MM.1S (cell line): ENCODE measurements at regions not wholly inside any gene's neighbourhood (a gene's known extent, or its start where the extent isn't known, plus 50 kb on each side); places are given as distances from the start of the nearest gene placed in this dataset.
A peak's percentile ranks its signal among the peaks of the same experiment; 100 is the strongest.
"Not testable (repeated sequence)": the region's sequence is repeated elsewhere in the genome, so short reads cannot be mapped to it uniquely, and the experiment has no call there.

ENCODE experiments used
- DNase-seq: peaks from one replicate; pipeline ENCODE4 v3.0.0-alpha.2; 2015
- H2AFZ ChIP-seq: fragments of 300-600 bp; sonication (generic); 2 replicates; pipeline ENCODE4 v1.6.0; 2016; ENCODE audit warnings: antibody characterized with exemption, low read length
- H3F3A ChIP-seq: fragments of 300-600 bp; sonication (generic); 2 replicates; pipeline ENCODE4 v1.6.1; 2016; ENCODE audit warnings: mild to moderate bottlenecking, antibody characterized with exemption, low read length, moderate library complexity, mixed read lengths; ENCODE audit not compliant: insufficient read depth
- H3K27ac ChIP-seq: fragments of 300-600 bp; sonication (generic); 2 replicates; pipeline ENCODE4 v1.5.1; 2016; ENCODE audit warnings: mild to moderate bottlenecking, low read length
- H3K27me3 ChIP-seq: fragments of 300-600 bp; sonication (generic); replicated peaks from 2 replicates; pipeline ENCODE4 v1.6.0; 2016; ENCODE audit warnings: low read length; ENCODE audit not compliant: insufficient read depth
- H3K36me3 ChIP-seq: fragments of 300-600 bp; sonication (generic); replicated peaks from 2 replicates; pipeline ENCODE4 v1.6.1; 2016; ENCODE audit warnings: mild to moderate bottlenecking, low read length, mixed read lengths; ENCODE audit not compliant: insufficient read depth
- H3K4me1 ChIP-seq: fragments of 300-600 bp; sonication (generic); 2 replicates; pipeline ENCODE4 v1.6.1; 2016; ENCODE audit warnings: low read length, mixed read lengths
- H3K4me2 ChIP-seq: fragments of 300-600 bp; sonication (generic); 2 replicates; pipeline ENCODE4 v1.6.0; 2016; ENCODE audit warnings: low read depth, low read length
- H3K4me3 ChIP-seq: fragments of 300-600 bp; sonication (generic); 2 replicates; pipeline ENCODE4 v1.5.1; 2016; ENCODE audit warnings: low read length, mixed read lengths
- H3K79me2 ChIP-seq: fragments of 300-600 bp; sonication (generic); 2 replicates; pipeline ENCODE4 v1.6.1; 2016; ENCODE audit warnings: mixed run types, low read length, mixed read lengths
- H3K9ac ChIP-seq: fragments of 300-600 bp; sonication (generic); 2 replicates; pipeline ENCODE4 v1.6.1; 2016; ENCODE audit warnings: low read length, mixed read lengths
- H3K9me2 ChIP-seq: fragments of 300-600 bp; sonication (generic); replicated peaks from 2 replicates; pipeline ENCODE4 v1.6.1; 2016; ENCODE audit warnings: mild to moderate bottlenecking, low read length, mixed read lengths; ENCODE audit not compliant: insufficient read depth
- H3K9me3 ChIP-seq: fragments of 300-600 bp; sonication (generic); replicated peaks from 2 replicates; pipeline ENCODE4 v1.6.1; 2016; ENCODE audit warnings: mild to moderate bottlenecking, low read length, mixed read lengths; ENCODE audit not compliant: insufficient read depth
- H4K20me1 ChIP-seq: fragments of 300-600 bp; sonication (generic); 2 replicates; pipeline ENCODE4 v1.6.1; 2016; ENCODE audit warnings: mild to moderate bottlenecking, low read length, moderate library complexity, mixed read lengths; ENCODE audit not compliant: insufficient read depth
- CTCF ChIP-seq: fragments of 300-600 bp; sonication (generic); IDR thresholded peaks from 2 replicates; pipeline ENCODE4 v1.5.1; 2016; ENCODE audit warnings: antibody characterized with exemption, low read length, mixed read lengths
- EZH2 ChIP-seq: fragments of 300-600 bp; sonication (generic); optimal IDR thresholded peaks from 2 replicates; pipeline ENCODE3; 2017; ENCODE audit warnings: low read depth, mild to moderate bottlenecking, antibody characterized with exemption, low read length, mixed read lengths
- EZH2phosphoT487 ChIP-seq: fragments of 300-600 bp; sonication (generic); IDR thresholded peaks from 2 replicates; pipeline ENCODE4 v1.6.1; 2018; ENCODE audit warnings: antibody characterized with exemption, low read length

GRCh38 chr6:62803094-62803493 is 408.2 kb upstream of the FKBP1C start:
- no peaks in the 10 kb centered on the region for H3F3A ChIP-seq
- no peak overlapping the region for H3K9ac ChIP-seq
- H3K27me3 ChIP-seq = no peaks in the 10 kb centered on the region
- no peaks in the 10 kb centered on the region for H3K9me3 ChIP-seq
- H4K20me1 ChIP-seq = no peaks in the 10 kb centered on the region
- H3K27ac ChIP-seq = no peak overlapping the region
- H2AFZ ChIP-seq = no peak overlapping the region
- H3K36me3 ChIP-seq = no peaks in the 10 kb centered on the region
- H3K4me2 ChIP-seq = no peak overlapping the region
- no peaks in the 10 kb centered on the region for H3K4me1 ChIP-seq
- H3K79me2 ChIP-seq = no peaks in the 10 kb centered on the region
- H3K4me3 ChIP-seq = no peak overlapping the region
- DNase-seq = no peak
- H3K9me2 ChIP-seq = no peaks in the 10 kb centered on the region
- TF ChIP-seq EZH2phosphoT487 (no peak), EZH2 (no peak), CTCF (no peak)

GRCh38 chr6:62797190-62797589 is 414.1 kb upstream of the FKBP1C start:
- no peak overlapping the region for H3K9ac ChIP-seq

GRCh38 chr6:62775427-62776022 is 435.7 kb upstream of the FKBP1C start:
- no peaks in the 10 kb centered on the region for H3K9me3 ChIP-seq
- H4K20me1 ChIP-seq = no peaks in the 10 kb centered on the region
- H3K27ac ChIP-seq = no peak overlapping the region
- H3K9me2 ChIP-seq = no peaks in the 10 kb centered on the region
- no peaks in the 10 kb centered on the region for H3F3A ChIP-seq
- H3K36me3 ChIP-seq = no peaks in the 10 kb centered on the region
- no peaks in the 10 kb centered on the region for H3K4me1 ChIP-seq
- DNase-seq = peak; percentile 18
- TF ChIP-seq EZH2 (no peak), CTCF (peak; percentile 63), EZH2phosphoT487 (no peak)
- H3K27me3 ChIP-seq = no peaks in the 10 kb centered on the region
- H2AFZ ChIP-seq = 0 out of 2 replicates have a peak overlapping the region, but pooled peaks have one; percentile 24
- H3K4me2 ChIP-seq = no peak overlapping the region
- H3K9ac ChIP-seq = no peak overlapping the region
- H3K79me2 ChIP-seq = no peaks in the 10 kb centered on the region
- H3K4me3 ChIP-seq = no peak overlapping the region

More at GRCh38 chr6:62797190-62797589, 414.1 kb upstream of the FKBP1C start:
- Histone ChIP-seq H3K27me3 (no peaks in the 10 kb centered on the region), H3K36me3 (no peaks in the 10 kb centered on the region), H2AFZ (no peak overlapping the region), H3K4me1 (no peaks in the 10 kb centered on the region), H3K79me2 (no peaks in the 10 kb centered on the region), H3K4me2 (no peak overlapping the region), H3K4me3 (no peak overlapping the region), H4K20me1 (no peaks in the 10 kb centered on the region), H3K27ac (no peak overlapping the region), H3K9me3 (no peaks in the 10 kb centered on the region), H3K9me2 (no peaks in the 10 kb centered on the region), H3F3A (no peaks in the 10 kb centered on the region)
- no peak for DNase-seq
- TF ChIP-seq EZH2phosphoT487 = no peak
- no peak for TF ChIP-seq EZH2
- TF ChIP-seq CTCF = no peak

GRCh38 chr6:62766174-62766573 is 445.1 kb upstream of the FKBP1C start:
- H4K20me1 ChIP-seq, H3K27me3 ChIP-seq, H3F3A ChIP-seq, H3K4me3 ChIP-seq, H3K79me2 ChIP-seq, H3K9me3 ChIP-seq, H3K9ac ChIP-seq, DNase-seq, H3K4me2 ChIP-seq, H2AFZ ChIP-seq, H3K36me3 ChIP-seq, H3K9me2 ChIP-seq, H3K4me1 ChIP-seq, H3K27ac ChIP-seq: not testable (repeated sequence)
